Keratinocyte (primary cell): ENCODE measurements at regions not wholly inside any gene's neighbourhood (a gene's known extent, or its start where the extent isn't known, plus 50 kb on each side); places are given as distances from the start of the nearest gene placed in this dataset.

Experiments
- DNase-seq: peaks from one replicate; pipeline ENCODE4 v3.0.0-alpha.2; 2011; ENCODE audit warnings: low read depth, missing footprints, low spot score
- FAIRE-seq: peaks from 2 replicates; lab custom pipeline; 2011; peaks lifted over from hg19 to GRCh38; lab: Jason Lieb, UNC
- H2AFZ ChIP-seq: 2 replicates; pipeline ENCODE4 v1.6.0; 2012; ENCODE audit warnings: low read length, control low read depth, inconsistent platforms; ENCODE audit not compliant: control insufficient read depth
- H3K27ac ChIP-seq: 2 replicates; pipeline ENCODE4 v1.5.1; 2011; ENCODE audit warnings: low read length; ENCODE audit not compliant: control insufficient read depth, insufficient read depth
- H3K27me3 ChIP-seq: 3 replicates; pipeline ENCODE4 v1.6.0; 2011; ENCODE audit warnings: low read length; ENCODE audit not compliant: control insufficient read depth, insufficient read depth; ENCODE audit errors: extremely low read depth
- H3K36me3 ChIP-seq, 2 experiments: 2 replicates in 1 of 2; 3 replicates in 1 of 2; pipeline ENCODE4 v1.5.1; 2011; ENCODE audit warnings: low read length in 2 of 2, mild to moderate bottlenecking in 1 of 2; ENCODE audit not compliant: control insufficient read depth in 2 of 2, insufficient read depth in 2 of 2; ENCODE audit errors: extremely low read depth in 1 of 2
- H3K4me1 ChIP-seq: 3 replicates; pipeline ENCODE4 v1.5.1; 2011; ENCODE audit warnings: low read length; ENCODE audit not compliant: control insufficient read depth, insufficient read depth; ENCODE audit errors: extremely low read depth
- H3K4me2 ChIP-seq: 3 replicates; pipeline ENCODE4 v1.6.0; 2011; ENCODE audit warnings: low read depth, low read length; ENCODE audit not compliant: control insufficient read depth, insufficient read depth; ENCODE audit errors: extremely low read depth
- H3K4me3 ChIP-seq, 3 experiments: fragments of 200-600 bp in 1 of 3; sonication (generic) in 1 of 3; 2 replicates in 2 of 3; 3 replicates in 1 of 3; pipeline ENCODE4 v1.5.1; 2011 to 2016; ENCODE audit warnings: low read length in 3 of 3, mild to moderate bottlenecking in 3 of 3, control low read depth in 2 of 3, inconsistent platforms in 1 of 3, low read depth in 1 of 3, mixed read lengths in 1 of 3, mixed run types in 1 of 3, moderate library complexity in 1 of 3; ENCODE audit not compliant: control insufficient read depth in 2 of 3, insufficient read depth in 2 of 3; ENCODE audit errors: extremely low read depth in 1 of 3
- H3K79me2 ChIP-seq: 2 replicates; pipeline ENCODE4 v1.6.0; 2012; ENCODE audit warnings: low read length; ENCODE audit not compliant: control insufficient read depth, insufficient read depth
- H3K9ac ChIP-seq: 3 replicates; pipeline ENCODE4 v1.6.0; 2011; ENCODE audit warnings: low read length; ENCODE audit not compliant: control insufficient read depth, insufficient read depth; ENCODE audit errors: extremely low read depth
- H3K9me1 ChIP-seq: 3 replicates; pipeline ENCODE4 v1.6.0; 2011; ENCODE audit warnings: low read length; ENCODE audit not compliant: control insufficient read depth, insufficient read depth; ENCODE audit errors: extremely low read depth
- H3K9me3 ChIP-seq: 2 replicates; pipeline ENCODE4 v1.5.1; 2012; ENCODE audit warnings: low read depth, low read length; ENCODE audit not compliant: control insufficient read depth
- H4K20me1 ChIP-seq: 3 replicates; pipeline ENCODE4 v1.6.0; 2011; ENCODE audit warnings: low read length; ENCODE audit not compliant: control insufficient read depth, insufficient read depth; ENCODE audit errors: extremely low read depth
- CTCF ChIP-seq, 3 experiments: IDR thresholded peaks in 1 of 3; conservative IDR thresholded peaks in 1 of 3; optimal IDR thresholded peaks in 1 of 3; 2 replicates in 2 of 3; 3 replicates in 1 of 3; pipeline versions ENCODE3 to v1.5.1; 2011; ENCODE audit warnings: low read length in 3 of 3, mild to moderate bottlenecking in 3 of 3, moderate library complexity in 2 of 3, control low read depth in 1 of 3, inconsistent platforms in 1 of 3; ENCODE audit not compliant: insufficient read depth in 2 of 3; ENCODE audit errors: extremely low read depth in 1 of 3
- EZH2 ChIP-seq: IDR thresholded peaks from one replicate; pipeline ENCODE4 v1.6.1; 2012; ENCODE audit warnings: inconsistent platforms, mild to moderate bottlenecking, low read length, moderate library complexity
- dilution Hi-C: fragments of 300-500 bp; cut with MboI; formaldehyde crosslinking; loops from one replicate; pipeline ENCODE4 v1.7.0; 2020; ENCODE audit warnings: low sequenced_read_pairs; ENCODE audit not compliant: extremely low pct_ligation_motif_present

- peak overlapping the region; percentile 21 for H3K27ac ChIP-seq
- H2AFZ ChIP-seq = peak overlapping the region; percentile 59
- no peaks in the 10 kb centered on the region for H3K9me3 ChIP-seq
- peaks cover 25% of the 10 kb centered on the region for H3K4me1 ChIP-seq
- peak; percentile 56 for FAIRE-seq
- H3K4me2 ChIP-seq = peak overlapping the region; percentile 68
- H3K4me3 ChIP-seq = no peak overlapping the region
- H3K9ac ChIP-seq = peak overlapping the region; percentile 26
- TF ChIP-seq CTCF (optimal IDR thresholded peaks at IDR 0.05 in 1 of 3, IDR thresholded peaks at IDR 0.05 in 1 of 3, conservative IDR thresholded peaks at IDR 0.05 in 1 of 3; ENCODE audit: extremely low read depth in 1 of 3, insufficient read depth in 2 of 3, low read length in 3 of 3) = no peak
- no peak for TF ChIP-seq EZH2
- H3K36me3 ChIP-seq = no peaks in the 10 kb centered on the region
- no peak for DNase-seq
- H3K9me1 ChIP-seq = no peaks in the 10 kb centered on the region
- H3K79me2 ChIP-seq = no peaks in the 10 kb centered on the region
- dilution Hi-C loops = no loop called here
- H3K27me3 ChIP-seq = no peaks in the 10 kb centered on the region
- H4K20me1 ChIP-seq = no peaks in the 10 kb centered on the region
These were observed 101.5 kb upstream of the CCDC91 start for GRCh38 chr12:28088566-28089272.

DNA sequence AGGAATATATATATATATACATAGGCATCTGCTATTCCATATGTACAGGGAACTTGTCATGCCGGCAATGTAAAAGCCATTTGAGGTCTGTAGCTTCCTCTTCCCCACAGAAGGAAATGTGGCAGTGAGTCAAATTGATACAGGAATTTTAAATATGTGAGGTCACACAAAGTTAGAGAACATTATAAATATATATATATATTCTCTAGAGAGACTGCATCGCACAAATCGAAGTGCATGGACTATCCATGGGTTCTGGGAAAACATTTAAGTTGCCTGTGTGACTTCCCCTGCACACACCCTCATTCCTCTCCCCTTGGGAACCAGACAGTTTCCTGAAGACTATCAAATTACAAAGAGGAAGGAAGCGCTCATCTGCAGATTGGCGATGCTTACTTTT, 100.9 kb upstream of the CCDC91 start:
- DNase-seq = no peak
- Histone ChIP-seq H3K9me3 (no peaks in the 10 kb centered on the region), H2AFZ (peak overlapping the region; percentile 30), H3K27me3 (no peaks in the 10 kb centered on the region), H3K79me2 (no peaks in the 10 kb centered on the region), H3K4me2 (peak overlapping the region; percentile 68), H3K9ac (no peak overlapping the region), H3K4me1 (peaks cover 25% of the 10 kb centered on the region), H3K9me1 (no peaks in the 10 kb centered on the region), H4K20me1 (no peaks in the 10 kb centered on the region), H3K4me3 (no peak overlapping the region), H3K36me3 (no peaks in the 10 kb centered on the region), H3K27ac (peak overlapping the region; percentile 2)
- FAIRE-seq = peak; percentile 81
- no peak for TF ChIP-seq EZH2
- no peak for TF ChIP-seq CTCF (optimal IDR thresholded peaks at IDR 0.05 in 1 of 3, IDR thresholded peaks at IDR 0.05 in 1 of 3, conservative IDR thresholded peaks at IDR 0.05 in 1 of 3; ENCODE audit: extremely low read depth in 1 of 3, insufficient read depth in 2 of 3, low read length in 3 of 3)
- dilution Hi-C loops = no loop called here
